NCI-H1105 treated with DMSO at 0.1 percent for 48 hours (cell line): ENCODE measurements at regions not wholly inside any gene's neighbourhood (a gene's known extent, or its start where the extent isn't known, plus 50 kb on each side); places are given as distances from the start of the nearest gene placed in this dataset.

ENCODE experiments used
- DNase-seq: peaks from one replicate; lab custom pipeline; 2025; lab: John Stamatoyannopoulos, UW

GRCh38 chr10:3538656-3539531 is 246.1 kb downstream of the KLF6 start:
- DNase-seq = no peak

- DNase-seq = no peak
Observed at GRCh38 chr10:3538291-3538655, 246.7 kb downstream of the KLF6 start.

GRCh38 chr10:3537518-3537917 is 247.5 kb downstream of the KLF6 start:
- DNase-seq = no peak

GRCh38 chr10:3535001-3535400 is 250.0 kb downstream of the KLF6 start:
- DNase-seq = no peak

GRCh38 chr10:3534433-3534832 is 250.6 kb downstream of the KLF6 start:
- DNase-seq = no peak

- no peak for DNase-seq
Observed at GRCh38 chr10:3533296-3533695, 251.7 kb downstream of the KLF6 start.

GRCh38 chr10:3532644-3533043 is 252.4 kb downstream of the KLF6 start:
- DNase-seq = no peak

- DNase-seq = no peak
Observed at GRCh38 chr10:3531670-3532069, 253.3 kb downstream of the KLF6 start.

- no peak for DNase-seq
Observed at GRCh38 chr10:3530783-3531645, 254.0 kb downstream of the KLF6 start.

- no peak for DNase-seq
Observed at GRCh38 chr10:3530346-3530745, 254.7 kb downstream of the KLF6 start.

- DNase-seq = no peak
Observed at GRCh38 chr10:3529691-3530090, 255.3 kb downstream of the KLF6 start.

- no peak for DNase-seq
Observed at GRCh38 chr10:3528823-3529403, 256.1 kb downstream of the KLF6 start.

- no peak for DNase-seq
Observed at GRCh38 chr10:3528271-3528670, 256.7 kb downstream of the KLF6 start.

- DNase-seq = no peak
Observed at GRCh38 chr10:3527869-3528268, 257.1 kb downstream of the KLF6 start.

GRCh38 chr10:3526727-3527501 is 258.1 kb downstream of the KLF6 start:
- no peak for DNase-seq

GRCh38 chr10:3525832-3526449 is 259.1 kb downstream of the KLF6 start:
- no peak for DNase-seq

GRCh38 chr10:3524086-3524960 is 260.7 kb downstream of the KLF6 start:
- DNase-seq = no peak

- no peak for DNase-seq
Observed at GRCh38 chr10:3523309-3524050, 261.5 kb downstream of the KLF6 start.

GRCh38 chr10:3516923-3517255 is 268.1 kb downstream of the KLF6 start:
- DNase-seq = no peak
